GM23338 (cell line): ENCODE measurements at regions not wholly inside any gene's neighbourhood (a gene's known extent, or its start where the extent isn't known, plus 50 kb on each side); places are given as distances from the start of the nearest gene placed in this dataset.

Experiments used
- ATAC-seq: fragments of 200-7000 bp; cut with Tn5 transposase; 3 replicates; pipeline ENCODE4 v1.9.1; 2020
- DNase-seq: peaks from one replicate; pipeline ENCODE4 v3.0.0-alpha.2; 2015; ENCODE audit warnings: low spot score
- H2AFZ ChIP-seq: fragments of 200-600 bp; sonication (generic); 2 replicates; pipeline ENCODE4 v1.8.0; 2016; ENCODE audit warnings: antibody characterized with exemption, mild to moderate bottlenecking, moderate library complexity
- H3F3A ChIP-seq: fragments of 200-600 bp; sonication (generic); replicated peaks from 2 replicates; pipeline ENCODE4 v1.8.0; 2017; ENCODE audit warnings: antibody characterized with exemption, mixed run types, low read depth
- H3K27ac ChIP-seq: fragments of 200-600 bp; sonication (generic); 2 replicates; pipeline ENCODE4 v1.6.1; 2016; ENCODE audit warnings: low read depth
- H3K27me3 ChIP-seq: fragments of 200-600 bp; sonication (generic); 2 replicates; pipeline ENCODE4 v1.8.0; 2016; ENCODE audit warnings: mild to moderate bottlenecking, mixed run types, moderate library complexity; ENCODE audit not compliant: insufficient read depth
- H3K36me3 ChIP-seq: fragments of 200-600 bp; sonication (generic); 2 replicates; pipeline ENCODE4 v1.8.0; 2016; ENCODE audit warnings: mild to moderate bottlenecking; ENCODE audit not compliant: insufficient read depth
- H3K4me1 ChIP-seq: fragments of 200-600 bp; sonication (generic); 2 replicates; pipeline ENCODE4 v1.8.0; 2016; ENCODE audit warnings: mild to moderate bottlenecking, moderate library complexity; ENCODE audit not compliant: insufficient read depth
- H3K4me2 ChIP-seq: fragments of 200-600 bp; sonication (generic); 2 replicates; pipeline ENCODE4 v1.7.1; 2017; ENCODE audit warnings: mixed run types
- H3K4me3 ChIP-seq: fragments of 200-600 bp; sonication (generic); 2 replicates; pipeline ENCODE4 v1.6.1; 2016; ENCODE audit warnings: mixed run types
- H3K79me2 ChIP-seq: fragments of 200-600 bp; sonication (generic); replicated peaks from 2 replicates; pipeline ENCODE4 v1.8.0; 2017; ENCODE audit warnings: mild to moderate bottlenecking; ENCODE audit not compliant: insufficient read depth
- H3K9me2 ChIP-seq: fragments of 200-600 bp; sonication (generic); 2 replicates; pipeline ENCODE4 v1.8.0; 2017; ENCODE audit not compliant: insufficient read depth
- H4K20me1 ChIP-seq: fragments of 200-600 bp; sonication (generic); replicated peaks from 2 replicates; pipeline ENCODE4 v1.8.0; 2017; ENCODE audit warnings: mild to moderate bottlenecking; ENCODE audit not compliant: insufficient read depth
- H3K27ac Mint-ChIP-seq: 2 replicates; pipeline ENCODE4 v1.8.0; 2020; ENCODE audit warnings: inconsistent platforms, mild to moderate bottlenecking, moderate library complexity, mixed read lengths
- H3K27me3 Mint-ChIP-seq: 3 replicates; pipeline ENCODE4 v1.8.0; 2022; ENCODE audit warnings: low read depth, mild to moderate bottlenecking, moderate library complexity, mixed read lengths, inconsistent platforms; ENCODE audit not compliant: insufficient read depth, poor library complexity
- H3K36me3 Mint-ChIP-seq: 3 replicates; pipeline ENCODE4 v1.8.0; 2021; ENCODE audit warnings: low read depth, mild to moderate bottlenecking, inconsistent platforms, moderate library complexity, mixed read lengths
- H3K4me1 Mint-ChIP-seq: 3 replicates; pipeline ENCODE4 v1.8.0; 2020; ENCODE audit warnings: mild to moderate bottlenecking, inconsistent platforms, mixed read lengths
- H3K4me3 Mint-ChIP-seq: 3 replicates; pipeline ENCODE4 v1.8.0; 2021; ENCODE audit warnings: moderate library complexity, mild to moderate bottlenecking, inconsistent platforms, mixed read lengths
- H3K9me3 Mint-ChIP-seq: 3 replicates; pipeline ENCODE4 v1.8.0; 2020; ENCODE audit warnings: moderate library complexity, mild to moderate bottlenecking, inconsistent platforms, mixed read lengths
- ETS1 ChIP-seq: IDR thresholded peaks from 2 replicates; pipeline ENCODE4 v1.6.1; 2016; ENCODE audit warnings: antibody characterized with exemption
- JUNB ChIP-seq: IDR thresholded peaks from one replicate; pipeline ENCODE4 v1.6.1; 2016; ENCODE audit warnings: antibody characterized with exemption; ENCODE audit not compliant: unreplicated experiment
- NANOG ChIP-seq: IDR thresholded peaks from 2 replicates; pipeline ENCODE4 v1.6.1; 2016; ENCODE audit warnings: antibody characterized with exemption, borderline replicate concordance
- POLR2AphosphoS5 ChIP-seq: IDR thresholded peaks from 2 replicates; pipeline ENCODE4 v1.6.1; 2016; ENCODE audit warnings: antibody characterized with exemption, low read depth
- REST ChIP-seq: IDR thresholded peaks from one replicate; pipeline ENCODE4 v1.6.1; 2018; ENCODE audit warnings: antibody characterized with exemption; ENCODE audit not compliant: unreplicated experiment
- ZNF114 ChIP-seq: fragments of 250-450 bp; sonication (Bioruptor Pico); IDR thresholded peaks from 2 replicates; pipeline ENCODE4 v1.5.0; 2020; ENCODE audit warnings: mild to moderate bottlenecking, moderate library complexity
- ZNF331 ChIP-seq: fragments of 250-450 bp; sonication (Bioruptor Pico); IDR thresholded peaks from 2 replicates; pipeline ENCODE4 v1.5.0; 2020; ENCODE audit warnings: low read depth, mild to moderate bottlenecking, moderate library complexity
- TF ChIP-seq, protein P1 (sequence below), 2 experiments: fragments of 200-600 bp in 1 of 2; sonication (generic) in 1 of 2; conservative IDR thresholded peaks; 2 replicates each; pipeline versions ENCODE4 v1.5.1 to v1.6.1; 2016 to 2017; ENCODE audit warnings: antibody characterized with exemption in 2 of 2, low read depth in 2 of 2, mild to moderate bottlenecking in 2 of 2, moderate library complexity in 1 of 2

GRCh38 chr6:48197941-48198340 is 86.9 kb upstream of the PTCHD4 start:
- no peak overlapping the region for H3K4me3 ChIP-seq
- no peaks in the 10 kb centered on the region for H3K9me2 ChIP-seq
- Mint-ChIP-seq H3K4me1 (peaks cover 18% of the 10 kb centered on the region), H3K36me3 (peaks cover 9% of the 10 kb centered on the region), H3K27me3 (no peaks in the 10 kb centered on the region), H3K9me3 (peaks cover 8% of the 10 kb centered on the region; the same call in 2 of the 3 replicates), H3K27ac (no peak overlapping the region), H3K4me3 (no peak overlapping the region)
- H3K4me1 ChIP-seq, result no peaks in the 10 kb centered on the region; the same call in 1 of the 2 replicates
- no peak overlapping the region for H2AFZ ChIP-seq
- H3K36me3 ChIP-seq, result no peaks in the 10 kb centered on the region
- ATAC-seq, result no peak
- H3K79me2 ChIP-seq, result no peaks in the 10 kb centered on the region
- no peaks in the 10 kb centered on the region for H4K20me1 ChIP-seq
- TF ChIP-seq JUNB (no peak), ZNF331 (CRISPR knock-in tag) (no peak), REST (no peak), POLR2AphosphoS5 (no peak)
- TF ChIP-seq, protein P1, sequence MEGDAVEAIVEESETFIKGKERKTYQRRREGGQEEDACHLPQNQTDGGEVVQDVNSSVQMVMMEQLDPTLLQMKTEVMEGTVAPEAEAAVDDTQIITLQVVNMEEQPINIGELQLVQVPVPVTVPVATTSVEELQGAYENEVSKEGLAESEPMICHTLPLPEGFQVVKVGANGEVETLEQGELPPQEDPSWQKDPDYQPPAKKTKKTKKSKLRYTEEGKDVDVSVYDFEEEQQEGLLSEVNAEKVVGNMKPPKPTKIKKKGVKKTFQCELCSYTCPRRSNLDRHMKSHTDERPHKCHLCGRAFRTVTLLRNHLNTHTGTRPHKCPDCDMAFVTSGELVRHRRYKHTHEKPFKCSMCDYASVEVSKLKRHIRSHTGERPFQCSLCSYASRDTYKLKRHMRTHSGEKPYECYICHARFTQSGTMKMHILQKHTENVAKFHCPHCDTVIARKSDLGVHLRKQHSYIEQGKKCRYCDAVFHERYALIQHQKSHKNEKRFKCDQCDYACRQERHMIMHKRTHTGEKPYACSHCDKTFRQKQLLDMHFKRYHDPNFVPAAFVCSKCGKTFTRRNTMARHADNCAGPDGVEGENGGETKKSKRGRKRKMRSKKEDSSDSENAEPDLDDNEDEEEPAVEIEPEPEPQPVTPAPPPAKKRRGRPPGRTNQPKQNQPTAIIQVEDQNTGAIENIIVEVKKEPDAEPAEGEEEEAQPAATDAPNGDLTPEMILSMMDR (conservative IDR thresholded peaks at IDR 0.05; ENCODE audit: low read depth in 2 of 2), result no peak
- DNase-seq, result no peak
- H3K27me3 ChIP-seq, result no peaks in the 10 kb centered on the region
- H3K27ac ChIP-seq, result no peak overlapping the region
- H3F3A ChIP-seq, result no peaks in the 10 kb centered on the region
- no peak overlapping the region for H3K4me2 ChIP-seq

GRCh38 chr6:48194596-48195295 is 83.7 kb upstream of the PTCHD4 start:
- Histone ChIP-seq H3K27ac (no peak overlapping the region), H3K9me2 (no peaks in the 10 kb centered on the region), H3F3A (no peaks in the 10 kb centered on the region), H3K36me3 (no peaks in the 10 kb centered on the region), H3K4me2 (no peak overlapping the region), H3K79me2 (no peaks in the 10 kb centered on the region), H3K27me3 (no peaks in the 10 kb centered on the region), H3K4me3 (no peak overlapping the region), H4K20me1 (no peaks in the 10 kb centered on the region), H2AFZ (no peak overlapping the region), H3K4me1 (no peaks in the 10 kb centered on the region)
- Mint-ChIP-seq H3K27me3 (no peaks in the 10 kb centered on the region), H3K9me3 (no peaks in the 10 kb centered on the region), H3K27ac (no peak overlapping the region), H3K4me1 (no peaks in the 10 kb centered on the region; the same call in 2 of the 3 replicates), H3K4me3 (no peak overlapping the region), H3K36me3 (no peaks in the 10 kb centered on the region)
- ATAC-seq, result no peak
- no peak for DNase-seq
- TF ChIP-seq JUNB, result no peak
- no peak for TF ChIP-seq ETS1
- no peak for TF ChIP-seq ZNF114
- TF ChIP-seq NANOG, result no peak
- TF ChIP-seq, protein P1 (conservative IDR thresholded peaks at IDR 0.05; ENCODE audit: low read depth in 2 of 2), result no peak
